ENCODE measurements at regions not wholly inside any gene's neighbourhood (a gene's known extent, or its start where the extent isn't known, plus 50 kb on each side); places are given as distances from the start of the nearest gene placed in this dataset.

DNA sequence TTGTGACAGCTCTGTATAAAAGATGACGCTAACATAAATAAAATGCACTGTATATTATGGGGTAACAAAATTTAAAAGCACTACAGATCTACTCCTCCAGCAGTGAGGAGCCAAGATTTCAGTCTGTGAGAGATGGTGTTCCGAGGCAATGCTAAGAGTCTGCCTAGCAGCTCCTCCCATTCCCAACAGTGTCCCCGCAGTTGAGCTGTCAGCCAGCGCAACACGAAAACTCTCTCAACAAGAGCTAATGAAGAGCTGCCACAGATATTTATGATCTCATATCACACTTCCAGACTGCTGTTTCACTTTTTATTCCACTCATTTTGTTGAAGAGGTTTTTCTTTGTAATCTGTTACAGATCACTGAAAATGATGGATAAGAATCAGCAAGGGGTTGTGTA lies 53.9 kb upstream of the ESRRG start:
- no peaks in the 10 kb centered on the region for H3K79me2 ChIP-seq (ENCODE audit: control insufficient read depth, insufficient read depth, low read length)
- H3K36me3 ChIP-seq (ENCODE audit: control insufficient read depth, insufficient read depth, low read length): no peaks in the 10 kb centered on the region
- H3K23ac ChIP-seq (ENCODE audit: low read length): no peak overlapping the region
- H3K4ac ChIP-seq (ENCODE audit: low read depth, low read length): no peak overlapping the region
- H3K4me3 ChIP-seq (ENCODE audit: low read length): no peak overlapping the region
- no peak overlapping the region for H2BK120ac ChIP-seq (ENCODE audit: low read depth, low read length)
- no CpG with 5 or more reads among the region's 5 CpGs for WGBS (ENCODE audit: extremely low coverage, insufficient coverage, low lambda C conversion rate)
- H2BK5ac ChIP-seq (ENCODE audit: low read length): no peak overlapping the region
- DNase-seq: no peak
- H4K5ac ChIP-seq (ENCODE audit: low read length): no peak overlapping the region
- no peak overlapping the region for H2BK15ac ChIP-seq (replicated peaks; ENCODE audit: low read depth)
- H3K27ac ChIP-seq (ENCODE audit: low read depth, low read length): no peak overlapping the region
- H2AK5ac ChIP-seq (ENCODE audit: low read length): no peak overlapping the region
- H3K4me1 ChIP-seq (ENCODE audit: control insufficient read depth, low read depth, low read length): no peaks in the 10 kb centered on the region
- no peak overlapping the region for H3K18ac ChIP-seq (ENCODE audit: low read length)
- no peak overlapping the region for H4K8ac ChIP-seq (ENCODE audit: low read depth, low read length)
- no peak overlapping the region for H3K56ac ChIP-seq (ENCODE audit: low read length)
- H3K27me3 ChIP-seq (ENCODE audit: insufficient read depth, low read length, poor library complexity): no peaks in the 10 kb centered on the region
- H3K9ac ChIP-seq (ENCODE audit: low read length): no peak overlapping the region
- H3K4me2 ChIP-seq (ENCODE audit: low read length): no peak overlapping the region
- no peaks in the 10 kb centered on the region for H3K79me1 ChIP-seq (ENCODE audit: low read length)

Measured in mesendoderm (in vitro differentiated cells).